Osteoblast (primary cell): ENCODE measurements at regions not wholly inside any gene's neighbourhood (a gene's known extent, or its start where the extent isn't known, plus 50 kb on each side); places are given as distances from the start of the nearest gene placed in this dataset.

Experiments
- DNase-seq: peaks from one replicate; pipeline ENCODE4 v3.0.0; 2011; ENCODE audit warnings: low spot score, mixed read lengths; ENCODE audit not compliant: insufficient read length; ENCODE audit errors: missing footprints
- H2AFZ ChIP-seq: 2 replicates; pipeline ENCODE4 v1.6.0; 2011; ENCODE audit warnings: mild to moderate bottlenecking, low read length
- H3K27ac ChIP-seq: 2 replicates; pipeline ENCODE4 v1.5.1; 2011; ENCODE audit warnings: mild to moderate bottlenecking, low read depth, low read length, moderate library complexity
- H3K27me3 ChIP-seq: 2 replicates; pipeline ENCODE4 v1.6.0; 2012; ENCODE audit warnings: mild to moderate bottlenecking, control low read depth, inconsistent platforms, low read length, moderate library complexity; ENCODE audit not compliant: insufficient read depth
- H3K36me3 ChIP-seq: 2 replicates; pipeline ENCODE4 v1.5.1; 2011; ENCODE audit warnings: mild to moderate bottlenecking, low read length, control low read depth, moderate library complexity; ENCODE audit not compliant: insufficient read depth
- H3K4me1 ChIP-seq: 2 replicates; pipeline ENCODE4 v1.5.1; 2011; ENCODE audit warnings: mild to moderate bottlenecking, low read length, control low read depth, moderate library complexity; ENCODE audit not compliant: insufficient read depth
- H3K4me2 ChIP-seq: 2 replicates; pipeline ENCODE4 v1.6.0; 2011; ENCODE audit warnings: mild to moderate bottlenecking, low read length; ENCODE audit not compliant: insufficient read depth
- H3K4me3 ChIP-seq: fragments of 200-600 bp; sonication (generic); 3 replicates; pipeline ENCODE4 v1.5.1; 2012; ENCODE audit warnings: mild to moderate bottlenecking, low read length, inconsistent platforms; ENCODE audit not compliant: insufficient read depth
- H3K79me2 ChIP-seq: 2 replicates; pipeline ENCODE4 v1.6.0; 2012; ENCODE audit warnings: mild to moderate bottlenecking, low read length, control low read depth, inconsistent platforms; ENCODE audit not compliant: insufficient read depth
- H3K9me3 ChIP-seq: 2 replicates; pipeline ENCODE4 v1.5.1; 2011; ENCODE audit warnings: low read depth, low read length, control low read depth
- H4K20me1 ChIP-seq: 2 replicates; pipeline ENCODE4 v1.6.0; 2012; ENCODE audit warnings: mild to moderate bottlenecking, low read length, control low read depth; ENCODE audit not compliant: insufficient read depth
- TF ChIP-seq, protein P1 (sequence below): IDR thresholded peaks from 2 replicates; pipeline ENCODE4 v1.5.1; 2011; ENCODE audit warnings: mild to moderate bottlenecking, low read depth, low read length, moderate library complexity; ENCODE audit errors: extremely low read depth

DNA sequence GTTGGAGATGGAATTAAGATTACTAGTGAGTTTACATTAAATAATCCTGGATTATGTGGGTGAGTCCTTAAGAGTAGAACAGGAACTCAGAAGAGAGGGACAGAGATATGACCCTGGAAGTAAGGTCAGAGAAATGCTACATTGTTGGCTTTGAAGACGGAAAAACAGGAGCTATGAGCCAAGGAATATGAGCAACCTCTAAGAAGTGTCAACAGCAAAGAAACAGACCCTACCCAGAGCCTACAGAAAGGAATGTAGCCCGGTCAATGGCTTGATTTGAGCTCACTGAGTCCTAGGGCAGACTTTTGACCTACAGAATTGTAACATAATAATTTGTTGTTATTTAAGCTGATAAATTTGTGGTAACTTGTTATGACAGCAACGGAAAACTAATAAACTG, 304.9 kb downstream of the IPMK start:
- TF ChIP-seq, protein P1, sequence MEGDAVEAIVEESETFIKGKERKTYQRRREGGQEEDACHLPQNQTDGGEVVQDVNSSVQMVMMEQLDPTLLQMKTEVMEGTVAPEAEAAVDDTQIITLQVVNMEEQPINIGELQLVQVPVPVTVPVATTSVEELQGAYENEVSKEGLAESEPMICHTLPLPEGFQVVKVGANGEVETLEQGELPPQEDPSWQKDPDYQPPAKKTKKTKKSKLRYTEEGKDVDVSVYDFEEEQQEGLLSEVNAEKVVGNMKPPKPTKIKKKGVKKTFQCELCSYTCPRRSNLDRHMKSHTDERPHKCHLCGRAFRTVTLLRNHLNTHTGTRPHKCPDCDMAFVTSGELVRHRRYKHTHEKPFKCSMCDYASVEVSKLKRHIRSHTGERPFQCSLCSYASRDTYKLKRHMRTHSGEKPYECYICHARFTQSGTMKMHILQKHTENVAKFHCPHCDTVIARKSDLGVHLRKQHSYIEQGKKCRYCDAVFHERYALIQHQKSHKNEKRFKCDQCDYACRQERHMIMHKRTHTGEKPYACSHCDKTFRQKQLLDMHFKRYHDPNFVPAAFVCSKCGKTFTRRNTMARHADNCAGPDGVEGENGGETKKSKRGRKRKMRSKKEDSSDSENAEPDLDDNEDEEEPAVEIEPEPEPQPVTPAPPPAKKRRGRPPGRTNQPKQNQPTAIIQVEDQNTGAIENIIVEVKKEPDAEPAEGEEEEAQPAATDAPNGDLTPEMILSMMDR: no peak
- no peaks in the 10 kb centered on the region for H4K20me1 ChIP-seq
- H2AFZ ChIP-seq: no peak overlapping the region
- no peaks in the 10 kb centered on the region for H3K79me2 ChIP-seq
- H3K27me3 ChIP-seq: no peaks in the 10 kb centered on the region
- H3K27ac ChIP-seq: no peak overlapping the region
- H3K9me3 ChIP-seq: no peaks in the 10 kb centered on the region
- no peaks in the 10 kb centered on the region for H3K36me3 ChIP-seq
- peaks cover 8% of the 10 kb centered on the region for H3K4me1 ChIP-seq
- H3K4me3 ChIP-seq: no peak overlapping the region
- H3K4me2 ChIP-seq: no peak overlapping the region
- DNase-seq: no peak

DNA sequence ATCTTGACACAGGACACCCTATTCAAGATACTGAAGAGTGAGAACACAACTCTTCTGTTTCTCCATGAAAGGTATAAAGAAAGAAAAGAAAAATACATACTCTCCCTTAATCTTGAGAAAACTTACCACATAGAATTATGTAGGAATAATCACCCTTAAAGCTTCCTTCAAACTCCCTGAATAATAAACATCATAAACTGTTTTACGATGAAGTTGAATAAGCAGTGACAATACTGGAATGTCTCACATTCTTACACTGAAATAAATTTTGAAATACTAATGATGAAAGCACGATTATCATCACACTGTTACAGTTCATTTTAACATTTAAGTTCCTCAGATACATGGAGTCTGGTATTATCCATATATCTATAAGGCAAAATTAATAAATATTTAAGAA, 306.2 kb downstream of the IPMK start:
- no peaks in the 10 kb centered on the region for H3K36me3 ChIP-seq
- H3K4me1 ChIP-seq: peaks cover 8% of the 10 kb centered on the region
- H3K4me3 ChIP-seq: no peak overlapping the region
- H3K4me2 ChIP-seq: no peak overlapping the region
- TF ChIP-seq, protein P1: no peak
- no peaks in the 10 kb centered on the region for H4K20me1 ChIP-seq
- H3K27ac ChIP-seq: no peak overlapping the region
- DNase-seq: no peak
- no peaks in the 10 kb centered on the region for H3K27me3 ChIP-seq
- no peak overlapping the region for H2AFZ ChIP-seq
- H3K9me3 ChIP-seq: no peaks in the 10 kb centered on the region
- no peaks in the 10 kb centered on the region for H3K79me2 ChIP-seq

DNA sequence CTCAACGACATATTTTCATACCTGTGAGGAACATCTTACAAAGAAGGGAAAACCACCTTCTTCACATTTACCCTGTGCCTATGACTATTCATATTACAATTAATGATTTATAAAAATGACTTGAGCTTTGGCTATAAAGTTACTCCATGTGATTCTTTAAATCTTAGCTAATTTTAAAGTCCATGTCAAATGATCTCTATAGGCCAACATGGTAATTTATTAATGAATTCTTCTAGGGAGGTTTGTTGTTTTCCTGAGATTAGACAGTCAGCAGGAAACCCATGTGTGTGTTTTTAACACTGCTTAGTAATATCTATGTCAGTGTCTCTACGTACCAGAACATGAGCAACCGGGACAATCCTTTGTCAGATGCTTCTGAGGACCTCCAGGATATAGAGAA, 307.3 kb downstream of the IPMK start:
- H3K79me2 ChIP-seq: no peaks in the 10 kb centered on the region
- H3K4me1 ChIP-seq: peaks cover 8% of the 10 kb centered on the region
- H3K4me3 ChIP-seq: no peak overlapping the region
- TF ChIP-seq, protein P1: no peak
- H4K20me1 ChIP-seq: no peaks in the 10 kb centered on the region
- H3K36me3 ChIP-seq: no peaks in the 10 kb centered on the region
- H3K27ac ChIP-seq: no peak overlapping the region
- no peak overlapping the region for H3K4me2 ChIP-seq
- no peak overlapping the region for H2AFZ ChIP-seq
- H3K9me3 ChIP-seq: no peaks in the 10 kb centered on the region
- no peak for DNase-seq
- no peaks in the 10 kb centered on the region for H3K27me3 ChIP-seq

DNA sequence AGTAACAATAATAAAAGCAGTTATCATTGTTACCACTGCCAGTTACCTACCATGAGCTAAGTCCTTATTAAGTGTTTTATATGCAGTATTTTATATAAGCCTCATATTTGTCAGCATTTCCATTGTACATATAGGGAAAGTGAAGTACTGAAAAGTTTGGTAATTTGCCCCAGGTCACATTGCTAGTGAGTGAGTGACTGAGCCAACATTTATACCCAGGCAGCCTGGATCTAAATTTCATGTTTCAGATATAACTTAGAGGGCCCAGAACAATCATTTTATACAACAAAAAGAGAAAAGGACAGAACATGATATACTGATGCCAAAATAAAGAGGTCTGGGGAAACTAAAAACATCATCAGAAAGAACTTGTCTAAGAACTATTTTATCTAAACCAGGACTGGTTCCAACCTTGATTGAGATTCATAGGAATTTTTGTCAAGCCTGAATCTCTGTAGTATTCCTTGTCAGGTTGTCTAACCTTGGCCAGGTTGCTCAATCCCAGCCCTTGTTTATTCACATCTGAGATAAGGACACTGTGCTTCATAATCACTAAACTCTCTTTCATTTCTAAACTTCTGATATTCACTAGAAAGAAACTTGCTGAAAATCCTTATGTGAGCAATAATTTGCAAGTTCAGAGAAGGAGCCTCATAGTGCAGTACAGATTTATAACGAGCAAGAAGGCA, 308.2 kb downstream of the IPMK start:
- H3K27ac ChIP-seq: no peak overlapping the region
- H3K4me2 ChIP-seq: no peak overlapping the region
- no peak for DNase-seq
- TF ChIP-seq, protein P1: no peak
- no peaks in the 10 kb centered on the region for H3K79me2 ChIP-seq
- no peaks in the 10 kb centered on the region for H4K20me1 ChIP-seq
- H3K4me1 ChIP-seq: peaks cover 11% of the 10 kb centered on the region
- H2AFZ ChIP-seq: no peak overlapping the region
- no peaks in the 10 kb centered on the region for H3K27me3 ChIP-seq
- no peaks in the 10 kb centered on the region for H3K36me3 ChIP-seq
- no peak overlapping the region for H3K4me3 ChIP-seq
- no peaks in the 10 kb centered on the region for H3K9me3 ChIP-seq
